A673 (cell line): ENCODE measurements at regions not wholly inside any gene's neighbourhood (a gene's known extent, or its start where the extent isn't known, plus 50 kb on each side); places are given as distances from the start of the nearest gene placed in this dataset.
"Not testable (repeated sequence)": the region's sequence is repeated elsewhere in the genome, so short reads cannot be mapped to it uniquely, and the experiment has no call there.

ENCODE experiments used
- BruUV-seq: library from RNA; stranded (reverse); fragments of 400-500 nt; replicated peaks from 2 replicates; lab custom pipeline; 2021; lab: Mats Ljungman, UMichigan
- CTCF ChIA-PET: fragments of 300-600 bp; sonication (Branson Sonifier 250); formaldehyde crosslinking; loops from one replicate; lab custom pipeline; 2022; ENCODE audit warnings: antibody characterized with exemption; lab: Charles Lee
- POLR2A ChIA-PET: fragments of 300-600 bp; sonication (Branson Sonifier 250); formaldehyde crosslinking; loops from one replicate; lab custom pipeline; 2022; ENCODE audit warnings: antibody characterized with exemption; ENCODE audit not compliant: low non-redundant PET; lab: Charles Lee
- DNase-seq: peaks from one replicate; pipeline ENCODE4 v3.0.0-alpha.2; 2015; ENCODE audit warnings: low spot score
- H3K27ac ChIP-seq: fragments of 200-600 bp; sonication (generic); 2 replicates; pipeline ENCODE4 v1.5.1; 2016; ENCODE audit warnings: mixed run types, low read depth, mild to moderate bottlenecking, mixed read lengths, antibody characterized with exemption, low read length; ENCODE audit not compliant: poor library complexity, severe bottlenecking
- H3K27me3 ChIP-seq: fragments of 200-600 bp; sonication (generic); replicated peaks from 2 replicates; pipeline ENCODE4 v1.6.1; 2017; ENCODE audit warnings: mixed run types, low read depth, mild to moderate bottlenecking, mixed read lengths, antibody characterized with exemption, low read length; ENCODE audit not compliant: insufficient read depth, poor library complexity
- H3K36me3 ChIP-seq: fragments of 200-600 bp; sonication (generic); 2 replicates; pipeline ENCODE4 v1.6.1; 2016; ENCODE audit warnings: mixed run types, mild to moderate bottlenecking, mixed read lengths, antibody characterized with exemption, low read length; ENCODE audit not compliant: insufficient read depth, poor library complexity, severe bottlenecking
- H3K4me1 ChIP-seq: fragments of 200-600 bp; sonication (generic); 2 replicates; pipeline ENCODE4 v1.6.1; 2017; ENCODE audit warnings: mixed run types, mild to moderate bottlenecking, mixed read lengths, antibody characterized with exemption, low read length; ENCODE audit not compliant: insufficient read depth, poor library complexity, severe bottlenecking
- H3K4me3 ChIP-seq: fragments of 200-600 bp; sonication (generic); 2 replicates; pipeline ENCODE4 v1.5.1; 2016; ENCODE audit warnings: low read depth, mixed run types, mild to moderate bottlenecking, mixed read lengths, low read length; ENCODE audit not compliant: poor library complexity, severe bottlenecking
- H3K9me3 ChIP-seq: fragments of 200-600 bp; sonication (generic); 2 replicates; pipeline ENCODE4 v1.6.1; 2016; ENCODE audit warnings: mixed run types, low read depth, mild to moderate bottlenecking, mixed read lengths, antibody characterized with exemption, low read length; ENCODE audit not compliant: poor library complexity, severe bottlenecking
- CTCF ChIP-seq: fragments of 300-800, 200-600 bp; sonication (generic); conservative IDR thresholded peaks from 2 replicates; pipeline ENCODE4 v1.5.1; 2017; ENCODE audit warnings: low read depth, mild to moderate bottlenecking, antibody characterized with exemption, low read length, moderate library complexity, mixed read lengths
- intact Hi-C: fragments of 100-400 bp; cut with micrococcal nuclease; formaldehyde crosslinking; loops from one replicate; pipeline ENCODE4 v1.10.0; 2022; ENCODE audit not compliant: unreplicated experiment

GRCh38 chr9:66198421-66198820, 461.5 kb downstream of the FOXD4L4 start:
- H3K4me1 ChIP-seq, H3K9me3 ChIP-seq, H3K36me3 ChIP-seq, CTCF ChIA-PET, H3K4me3 ChIP-seq, H3K27me3 ChIP-seq, POLR2A ChIA-PET, intact Hi-C loops, H3K27ac ChIP-seq, BruUV-seq: not testable (repeated sequence)
- peak; percentile 2 for DNase-seq
- TF ChIP-seq CTCF = peak; percentile 33

GRCh38 chr9:66206617-66207016, 469.7 kb downstream of the FOXD4L4 start:
- not testable (repeated sequence) for BruUV-seq

GRCh38 chr9:66207914-66208313, 471.0 kb downstream of the FOXD4L4 start:
- H3K4me3 ChIP-seq, H3K27me3 ChIP-seq, BruUV-seq, H3K4me1 ChIP-seq, CTCF ChIA-PET, POLR2A ChIA-PET, DNase-seq, H3K36me3 ChIP-seq, H3K9me3 ChIP-seq, H3K27ac ChIP-seq, intact Hi-C loops: not testable (repeated sequence)

More at GRCh38 chr9:66206617-66207016, 469.7 kb downstream of the FOXD4L4 start:
- intact Hi-C loops, H3K4me1 ChIP-seq, H3K27ac ChIP-seq, H3K9me3 ChIP-seq, H3K4me3 ChIP-seq, DNase-seq, CTCF ChIA-PET, H3K27me3 ChIP-seq, POLR2A ChIA-PET, H3K36me3 ChIP-seq: not testable (repeated sequence)

GRCh38 chr9:66244763-66245162, 507.8 kb downstream of the FOXD4L4 start:
- DNase-seq, H3K9me3 ChIP-seq, POLR2A ChIA-PET, H3K4me3 ChIP-seq, CTCF ChIA-PET, BruUV-seq, H3K36me3 ChIP-seq, H3K27ac ChIP-seq, H3K27me3 ChIP-seq, H3K4me1 ChIP-seq, intact Hi-C loops: not testable (repeated sequence)

- H3K9me3 ChIP-seq, CTCF ChIA-PET, DNase-seq, POLR2A ChIA-PET, H3K4me1 ChIP-seq, BruUV-seq, H3K27ac ChIP-seq, H3K27me3 ChIP-seq, H3K4me3 ChIP-seq, H3K36me3 ChIP-seq, intact Hi-C loops: not testable (repeated sequence)
Measured at GRCh38 chr9:66245481-66245880, 508.5 kb downstream of the FOXD4L4 start.

GRCh38 chr9:66257581-66257980, 520.6 kb downstream of the FOXD4L4 start:
- H3K4me3 ChIP-seq, BruUV-seq, POLR2A ChIA-PET, DNase-seq, CTCF ChIA-PET, H3K4me1 ChIP-seq, H3K9me3 ChIP-seq, intact Hi-C loops, H3K27ac ChIP-seq, H3K36me3 ChIP-seq, H3K27me3 ChIP-seq: not testable (repeated sequence)

GRCh38 chr9:66261576-66261975, 524.6 kb downstream of the FOXD4L4 start:
- H3K27ac ChIP-seq, H3K4me1 ChIP-seq, H3K4me3 ChIP-seq, H3K27me3 ChIP-seq, H3K9me3 ChIP-seq, H3K36me3 ChIP-seq, DNase-seq, intact Hi-C loops, BruUV-seq, POLR2A ChIA-PET, CTCF ChIA-PET: not testable (repeated sequence)
